ENCODE measurements at regions not wholly inside any gene's neighbourhood (a gene's known extent, or its start where the extent isn't known, plus 50 kb on each side); places are given as distances from the start of the nearest gene placed in this dataset.
"Not testable (repeated sequence)": the region's sequence is repeated elsewhere in the genome, so short reads cannot be mapped to it uniquely, and the experiment has no call there.

GRCh38 chr1:110260194-110260593 lies 50.1 kb downstream of the KCNC4 start:
- no peak for DNase-seq (ENCODE audit: extremely low spot score, insufficient read length, low read depth)
- no peak for FAIRE-seq

- no peak for FAIRE-seq
- no peak for DNase-seq (ENCODE audit: extremely low spot score, insufficient read length, low read depth)
These were observed 52.2 kb downstream of the KCNC4 start for GRCh38 chr1:110262296-110262695.

- FAIRE-seq (no peak), DNase-seq (ENCODE audit: extremely low spot score, insufficient read length, low read depth) (no peak)
These were observed 52.9 kb downstream of the KCNC4 start for GRCh38 chr1:110262846-110263631.

GRCh38 chr1:110264430-110264829 lies 54.3 kb downstream of the KCNC4 start:
- DNase-seq (ENCODE audit: extremely low spot score, insufficient read length, low read depth): no peak
- no peak for FAIRE-seq

GRCh38 chr1:110265186-110265585 lies 55.1 kb downstream of the KCNC4 start:
- DNase-seq (ENCODE audit: extremely low spot score, insufficient read length, low read depth) (no peak), FAIRE-seq (no peak)

GRCh38 chr1:110266834-110267233 lies 56.7 kb downstream of the KCNC4 start:
- FAIRE-seq (no peak), DNase-seq (ENCODE audit: extremely low spot score, insufficient read length, low read depth) (no peak)

- FAIRE-seq (no peak), DNase-seq (ENCODE audit: extremely low spot score, insufficient read length, low read depth) (no peak)
These were observed 57.1 kb downstream of the KCNC4 start for GRCh38 chr1:110267260-110267659.

GRCh38 chr1:110272045-110272444 lies 61.9 kb downstream of the KCNC4 start:
- no peak for DNase-seq (ENCODE audit: extremely low spot score, insufficient read length, low read depth)
- FAIRE-seq: no peak

GRCh38 chr1:110273832-110274231 lies 63.7 kb downstream of the KCNC4 start:
- FAIRE-seq; DNase-seq (ENCODE audit: extremely low spot score, insufficient read length, low read depth): not testable (repeated sequence)

- no peak for FAIRE-seq
- no peak for DNase-seq (ENCODE audit: extremely low spot score, insufficient read length, low read depth)
These were observed 59.1 kb upstream of the RBM15 start for GRCh38 chr1:110280126-110280525.

GRCh38 chr1:110280804-110281203 lies 58.4 kb upstream of the RBM15 start:
- no peak for FAIRE-seq

GRCh38 chr1:110281363-110282290 lies 57.5 kb upstream of the RBM15 start:
- DNase-seq (ENCODE audit: extremely low spot score, insufficient read length, low read depth) (no peak), FAIRE-seq (no peak)

More at GRCh38 chr1:110280804-110281203, 58.4 kb upstream of the RBM15 start:
- no peak for DNase-seq (ENCODE audit: extremely low spot score, insufficient read length, low read depth)

GRCh38 chr1:110282395-110282794 lies 56.8 kb upstream of the RBM15 start:
- FAIRE-seq (no peak), DNase-seq (ENCODE audit: extremely low spot score, insufficient read length, low read depth) (no peak)

GRCh38 chr1:110283677-110284076 lies 55.5 kb upstream of the RBM15 start:
- FAIRE-seq (no peak), DNase-seq (ENCODE audit: extremely low spot score, insufficient read length, low read depth) (no peak)

- FAIRE-seq (no peak), DNase-seq (ENCODE audit: extremely low spot score, insufficient read length, low read depth) (no peak)
These were observed 53.9 kb upstream of the RBM15 start for GRCh38 chr1:110285316-110285715.

GRCh38 chr1:110286564-110286963 lies 52.6 kb upstream of the RBM15 start:
- DNase-seq (ENCODE audit: extremely low spot score, insufficient read length, low read depth) (peak; percentile 22), FAIRE-seq (no peak)

- no peak for DNase-seq (ENCODE audit: extremely low spot score, insufficient read length, low read depth)
- FAIRE-seq: no peak
These were observed 51.1 kb upstream of the RBM15 start for GRCh38 chr1:110288111-110288510.
